NCI-H128 (cell line): ENCODE measurements at regions not wholly inside any gene's neighbourhood (a gene's known extent, or its start where the extent isn't known, plus 50 kb on each side); places are given as distances from the start of the nearest gene placed in this dataset.
"Not testable (repeated sequence)": the region's sequence is repeated elsewhere in the genome, so short reads cannot be mapped to it uniquely, and the experiment has no call there.

Experiments used
- DNase-seq: peaks from one replicate; lab custom pipeline; 2025; ENCODE audit not compliant: unreplicated experiment; lab: John Stamatoyannopoulos, UW

DNA sequence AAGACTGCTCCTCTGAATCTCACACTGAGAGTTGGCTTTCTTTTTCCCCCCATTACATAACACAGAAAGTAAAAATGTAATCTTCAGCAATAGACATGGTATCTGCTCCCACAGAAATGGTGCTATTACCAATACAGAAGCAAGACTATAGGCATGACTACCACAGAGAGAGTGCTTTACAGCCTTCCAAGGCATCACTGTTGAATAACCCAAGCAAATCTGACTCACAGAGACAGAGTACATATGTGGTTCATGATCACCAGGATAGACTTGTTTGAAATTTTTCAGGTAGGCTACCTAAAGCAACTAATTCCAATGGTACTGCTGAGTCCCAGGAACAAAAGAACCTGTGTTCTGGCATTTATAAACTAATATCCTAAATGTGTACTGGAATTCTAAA is 1373.4 kb upstream of the C9orf72 start:
- no peak for DNase-seq

DNA sequence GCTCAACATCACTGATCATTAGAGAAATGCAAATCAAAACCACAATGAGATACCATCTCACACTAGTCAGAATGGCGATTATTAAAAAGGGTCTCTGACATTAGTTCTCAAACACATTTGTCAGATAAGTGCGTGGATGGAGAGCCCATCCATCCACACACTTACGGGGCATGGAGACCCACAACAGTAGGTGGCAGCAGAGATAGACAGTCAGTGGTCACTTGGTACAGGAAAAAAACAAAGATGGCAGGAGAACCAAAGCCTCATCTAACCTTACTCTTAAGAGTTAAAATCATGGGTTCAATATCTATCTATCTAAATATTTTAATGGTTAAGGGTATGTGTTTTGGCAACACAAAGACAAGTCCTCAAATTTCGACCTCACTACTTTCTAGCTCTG is 1378.7 kb upstream of the C9orf72 start:
- no peak for DNase-seq

DNA sequence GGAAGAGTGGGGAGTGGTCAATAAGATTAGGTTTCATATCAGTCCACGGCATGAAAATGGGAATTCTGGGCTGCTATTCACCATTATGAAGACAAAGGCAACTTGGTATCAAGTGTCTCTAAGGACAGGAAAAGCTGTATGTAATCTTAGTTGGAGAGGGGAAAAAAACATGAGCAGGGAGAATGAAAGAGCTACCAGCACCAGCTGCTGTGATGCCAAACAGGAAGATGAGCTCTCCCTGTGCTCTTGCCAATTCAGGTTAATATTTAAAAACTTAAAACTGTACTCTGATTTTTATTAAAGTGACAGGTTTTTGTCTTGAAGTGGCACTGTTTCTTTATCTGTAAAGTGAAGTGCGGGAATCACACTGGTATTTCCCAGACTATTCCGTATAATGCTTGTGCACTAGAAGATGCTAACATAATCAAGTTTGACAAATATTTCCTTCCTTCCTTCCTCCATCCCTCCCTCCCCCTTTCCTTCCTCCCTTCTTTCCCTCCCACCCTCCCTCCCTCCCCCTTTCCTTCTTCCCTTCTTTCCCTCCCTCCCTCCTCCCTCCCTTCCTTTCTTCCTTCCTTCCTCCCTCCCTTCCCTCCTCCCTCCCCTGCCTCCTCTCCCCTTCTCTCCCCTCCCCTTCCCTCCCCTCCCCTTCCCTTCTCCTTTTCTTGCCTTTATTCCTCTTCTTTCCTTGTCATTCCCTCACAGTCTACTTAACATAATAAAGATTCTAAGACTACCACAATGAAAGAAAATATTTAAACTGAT is 1383.0 kb upstream of the C9orf72 start:
- DNase-seq, result no peak

DNA sequence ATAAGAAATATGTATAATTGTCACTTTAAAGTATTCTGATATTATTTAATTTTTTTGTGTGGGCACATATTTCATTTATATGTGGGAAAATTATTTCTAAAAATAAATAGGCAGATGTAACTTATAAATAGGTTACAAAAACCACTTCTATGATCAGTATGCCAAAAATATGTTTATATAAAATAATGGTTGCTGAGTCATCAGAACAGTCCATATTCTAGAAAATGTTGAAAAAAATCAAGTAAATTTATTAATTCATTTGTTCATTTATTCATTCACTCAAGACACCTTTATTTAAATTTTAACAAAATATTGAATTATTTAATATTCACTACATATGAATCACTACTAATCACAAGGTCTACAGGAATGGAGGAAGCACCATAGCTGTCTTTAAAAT is 1387.3 kb upstream of the C9orf72 start:
- no peak for DNase-seq

DNA sequence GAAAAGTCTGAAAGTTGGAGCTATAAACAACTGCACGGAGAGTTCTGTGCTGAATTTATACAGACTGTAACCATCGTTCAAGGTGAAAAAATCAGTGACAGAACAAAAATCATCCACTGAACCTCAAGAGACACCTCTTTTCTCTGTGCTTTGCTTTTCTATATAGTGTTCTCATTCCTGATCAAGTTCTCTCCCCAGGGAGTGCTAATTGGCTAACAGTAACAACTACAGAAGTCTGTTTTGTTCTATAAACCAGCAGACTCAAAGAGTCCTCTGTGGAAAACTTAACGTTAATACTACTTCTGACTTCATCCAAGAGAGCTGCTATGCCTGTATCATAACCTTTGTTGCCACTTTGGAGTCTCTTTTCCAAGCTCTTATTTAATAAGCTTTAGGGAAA is 1388.3 kb upstream of the C9orf72 start:
- no peak for DNase-seq

DNA sequence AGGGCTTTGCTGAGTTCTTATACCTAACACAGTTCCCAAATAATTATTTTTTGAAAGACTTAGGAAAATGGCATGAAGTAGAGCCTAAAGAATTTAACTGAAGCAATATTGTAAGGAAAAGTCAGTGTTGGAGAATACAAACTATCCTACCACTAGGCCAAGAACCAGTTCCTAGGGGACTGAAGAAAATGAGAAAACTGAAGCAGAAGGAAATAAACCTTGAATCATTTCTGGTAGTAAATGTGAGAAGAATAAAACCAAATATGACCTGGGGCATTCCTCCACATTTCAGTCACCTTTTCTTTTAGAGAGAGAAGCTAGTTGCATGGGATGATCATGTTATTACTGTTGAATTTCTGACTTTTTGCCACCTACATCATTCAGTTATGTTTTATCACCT is 1393.9 kb upstream of the C9orf72 start:
- no peak for DNase-seq

DNA sequence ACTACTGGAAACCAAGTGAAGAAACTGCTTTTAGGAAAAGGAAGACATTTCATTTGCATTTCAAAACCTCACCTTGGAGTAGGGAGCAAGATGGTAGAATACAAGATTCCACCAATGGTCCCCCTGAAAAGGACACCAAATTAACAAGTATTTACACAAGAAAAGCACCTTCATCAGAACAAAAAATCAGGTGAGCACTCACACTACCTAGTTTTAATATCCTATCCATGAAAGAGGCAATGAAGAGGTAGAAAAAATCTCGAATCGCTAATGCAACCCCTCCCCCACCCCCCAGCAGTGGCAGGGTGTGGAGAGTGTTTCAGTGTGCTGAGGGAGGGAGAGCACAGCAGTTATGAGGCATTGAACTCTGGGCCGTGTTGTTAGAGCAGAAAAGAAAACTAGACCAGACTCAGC is 1397.0 kb upstream of the C9orf72 start:
- no peak for DNase-seq

DNA sequence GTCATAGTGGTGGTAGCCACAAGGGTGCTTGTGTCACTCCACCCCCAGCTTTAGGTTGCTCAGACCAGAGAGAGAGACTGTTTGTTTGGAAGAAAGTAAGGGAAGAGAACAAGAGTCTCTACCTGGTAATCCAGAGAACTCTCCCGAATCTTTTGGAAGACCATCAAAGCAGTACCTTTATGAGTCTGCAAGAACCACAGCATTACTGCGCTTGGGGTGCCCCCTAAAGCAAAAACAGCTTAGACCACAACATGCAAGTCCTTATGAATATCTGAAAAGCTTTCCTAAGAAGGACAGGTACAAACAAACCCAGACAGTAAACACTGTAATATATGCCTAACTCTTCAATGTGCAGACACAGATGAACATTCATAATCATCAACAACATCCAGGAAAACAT is 1398.6 kb upstream of the C9orf72 start:
- no peak for DNase-seq

DNA sequence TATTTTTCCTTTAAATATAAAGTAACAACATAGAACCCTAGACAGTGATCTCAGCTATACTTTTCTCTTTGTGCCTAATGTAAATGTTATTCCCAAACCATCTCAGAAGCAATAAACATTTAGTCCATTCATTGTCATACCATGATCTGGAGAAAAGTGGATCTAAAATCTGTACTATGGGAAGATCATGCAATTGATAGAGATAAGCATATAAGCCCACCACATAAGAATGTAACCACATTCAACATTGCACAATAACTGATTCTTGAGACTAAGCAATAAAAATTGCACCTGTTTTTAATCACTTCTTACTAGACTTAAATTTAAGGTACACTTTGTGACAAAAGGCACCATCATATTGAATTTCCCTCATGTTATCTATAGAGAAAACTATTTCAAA is 1403.0 kb upstream of the C9orf72 start:
- DNase-seq, result no peak

DNA sequence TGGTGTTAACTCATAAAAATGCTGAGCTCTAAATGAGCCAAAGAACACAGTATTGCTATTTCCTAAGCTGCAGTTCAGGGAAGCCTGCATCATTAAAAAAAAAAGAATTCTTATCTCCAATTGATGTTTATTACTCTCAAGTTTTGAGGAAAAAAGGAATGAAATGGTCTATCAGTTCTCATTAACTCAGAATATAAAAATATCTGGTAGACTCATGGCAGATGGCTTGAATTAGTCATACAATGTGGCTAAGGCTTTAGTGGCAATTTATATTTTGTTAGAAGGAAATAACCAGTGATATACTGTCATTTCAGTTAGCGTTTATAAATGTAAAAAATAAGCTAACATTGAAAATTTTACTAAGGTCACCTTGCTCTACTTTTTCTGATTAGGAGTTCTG is 1403.4 kb upstream of the C9orf72 start:
- no peak for DNase-seq

DNA sequence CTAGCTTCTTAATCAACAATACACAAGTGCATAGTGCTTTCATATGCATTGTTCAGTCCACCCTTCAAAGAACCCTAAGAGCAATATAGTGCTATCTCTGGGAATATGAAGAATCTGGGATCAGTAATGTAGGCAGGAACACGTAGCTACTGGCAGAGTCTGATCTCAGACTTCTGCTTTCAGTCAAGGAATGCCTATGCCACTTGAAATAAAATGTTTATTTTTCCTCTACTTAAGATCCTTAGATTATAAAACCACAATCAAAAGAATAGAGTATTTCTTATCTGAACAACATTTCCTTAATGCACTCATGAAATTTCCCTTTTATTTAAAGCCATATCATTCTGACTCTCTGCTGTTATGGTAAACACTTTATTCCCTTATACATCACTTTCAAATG is 1407.8 kb upstream of the C9orf72 start:
- DNase-seq, result no peak

DNA sequence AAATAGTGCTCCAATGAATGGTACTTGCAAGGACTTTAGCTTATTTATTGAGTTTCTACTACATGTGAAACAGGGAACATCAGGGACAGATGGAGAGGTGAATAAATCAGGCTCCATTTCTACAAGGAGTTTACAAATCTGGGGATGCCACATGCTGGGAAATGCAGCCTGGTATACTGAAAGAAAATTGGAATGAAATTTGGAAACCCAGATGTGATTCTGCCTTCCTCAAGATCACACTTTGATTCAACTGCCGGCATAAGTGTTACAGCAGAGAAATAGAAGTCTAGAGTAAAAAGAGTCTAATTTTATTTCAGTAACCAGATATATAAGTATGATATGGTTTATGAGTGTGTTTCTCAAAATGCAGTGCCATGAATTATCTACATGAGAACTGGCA is 1408.4 kb upstream of the C9orf72 start:
- DNase-seq, result no peak

DNA sequence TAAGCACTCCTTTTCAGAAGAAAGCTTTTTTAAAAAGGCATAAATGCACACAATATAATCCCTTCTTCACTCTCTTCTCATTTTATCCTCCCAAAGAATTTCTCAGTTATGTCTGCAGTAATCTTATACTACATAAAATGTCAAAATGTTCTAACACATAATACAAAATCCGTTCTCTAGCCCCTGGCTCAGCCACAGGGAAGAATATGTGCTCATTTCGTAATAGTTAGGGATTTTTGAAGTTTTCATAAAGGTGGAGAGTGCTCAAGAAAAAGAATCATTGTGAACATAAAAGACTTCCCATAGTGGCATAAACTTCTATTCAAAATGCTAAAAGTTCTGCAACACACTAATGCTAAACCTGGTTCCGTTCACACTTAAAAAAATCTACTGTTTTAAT is 1410.7 kb upstream of the C9orf72 start:
- DNase-seq, result no peak

DNA sequence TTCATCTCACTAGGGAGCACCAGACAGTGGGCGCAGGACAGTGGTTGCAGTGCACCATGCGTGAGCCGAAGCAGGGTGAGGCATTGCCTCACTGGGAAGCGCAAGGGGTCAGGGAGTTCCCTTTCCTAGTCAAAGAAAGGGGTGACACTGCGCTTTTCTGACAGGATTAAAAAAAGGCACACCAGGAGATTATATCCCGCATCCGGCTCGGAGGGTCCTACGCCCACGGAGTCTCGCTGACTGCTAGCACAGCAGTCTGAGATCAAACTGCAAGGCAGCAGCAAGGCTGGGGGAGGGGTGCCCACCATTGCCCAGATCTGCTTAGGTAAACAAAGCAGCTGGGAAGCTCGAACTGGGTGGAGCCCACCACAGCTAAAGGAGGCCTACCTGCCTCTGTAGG is 1416.7 kb upstream of the C9orf72 start:
- DNase-seq, result not testable (repeated sequence)

DNA sequence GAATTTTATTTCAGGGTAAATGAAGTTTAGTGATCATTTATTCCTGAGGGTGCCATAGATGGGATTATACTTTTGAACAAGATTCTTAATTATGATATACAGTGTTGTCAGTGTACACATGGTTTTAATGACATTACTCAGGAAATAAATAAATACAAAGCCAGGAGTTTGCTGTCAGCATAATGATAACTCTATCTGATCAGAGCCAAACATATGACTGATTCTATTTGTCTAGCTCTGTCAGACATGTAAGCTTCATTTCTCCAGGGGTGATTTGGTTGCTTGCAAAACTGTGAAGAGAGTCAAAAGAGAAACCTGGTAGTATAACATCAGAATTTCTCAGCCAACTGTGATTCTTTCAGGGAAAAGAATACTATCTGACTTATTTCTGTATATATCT is 1425.8 kb upstream of the C9orf72 start:
- DNase-seq, result no peak

DNA sequence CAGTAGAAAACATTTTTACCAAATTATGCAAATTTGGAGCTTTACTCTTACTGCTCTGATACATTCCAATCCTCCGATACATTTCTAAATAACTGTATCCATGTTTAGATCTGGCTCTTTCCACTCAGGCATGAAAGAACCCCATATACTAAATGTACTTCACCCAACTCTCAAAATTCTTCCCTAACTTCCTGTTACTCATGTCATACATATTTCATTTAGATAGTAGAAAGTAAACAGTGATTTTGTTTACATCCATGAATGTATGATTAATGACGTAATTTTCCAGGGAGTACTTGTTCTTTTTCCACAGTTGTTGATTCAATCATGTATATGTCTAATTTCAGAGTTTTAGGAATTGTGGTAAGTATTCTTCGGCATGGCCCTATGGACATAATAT is 1426.5 kb upstream of the C9orf72 start:
- no peak for DNase-seq

DNA sequence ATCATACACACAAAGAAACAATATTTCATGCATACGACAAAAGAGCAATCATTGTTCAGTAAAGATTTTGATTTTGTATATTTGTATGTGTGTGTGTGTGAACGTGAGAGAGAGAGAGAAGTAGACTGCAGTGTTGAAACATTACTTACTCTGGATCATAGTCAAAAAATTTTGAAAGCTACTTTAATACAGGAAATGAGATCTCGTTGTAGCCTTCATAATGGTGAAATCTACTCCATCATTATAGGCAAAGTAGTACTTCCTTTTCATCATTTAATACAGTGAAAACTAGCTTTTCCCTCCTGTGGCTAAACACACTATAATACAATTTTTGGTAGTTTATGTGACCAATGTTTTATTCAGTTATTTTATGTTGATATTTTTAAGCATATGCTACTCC is 1427.7 kb upstream of the C9orf72 start:
- no peak for DNase-seq

DNA sequence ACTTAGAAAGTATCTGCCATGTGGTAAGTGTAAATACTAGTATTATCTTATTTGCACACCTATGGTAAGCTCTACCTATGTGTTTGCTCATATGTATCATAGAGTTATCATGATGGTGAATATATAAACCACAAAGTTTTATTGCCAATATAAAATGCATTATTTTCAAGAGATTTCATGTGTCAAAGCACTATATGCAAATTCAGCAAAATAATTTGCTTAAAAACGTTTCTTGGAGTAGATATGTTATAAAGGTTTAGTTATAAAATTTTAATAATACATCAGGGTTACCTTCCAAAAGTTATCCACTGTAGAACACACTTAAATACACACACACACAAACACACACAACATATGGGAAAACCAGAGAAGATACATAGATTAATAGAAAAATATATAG is 1431.7 kb upstream of the C9orf72 start:
- DNase-seq, result no peak

DNA sequence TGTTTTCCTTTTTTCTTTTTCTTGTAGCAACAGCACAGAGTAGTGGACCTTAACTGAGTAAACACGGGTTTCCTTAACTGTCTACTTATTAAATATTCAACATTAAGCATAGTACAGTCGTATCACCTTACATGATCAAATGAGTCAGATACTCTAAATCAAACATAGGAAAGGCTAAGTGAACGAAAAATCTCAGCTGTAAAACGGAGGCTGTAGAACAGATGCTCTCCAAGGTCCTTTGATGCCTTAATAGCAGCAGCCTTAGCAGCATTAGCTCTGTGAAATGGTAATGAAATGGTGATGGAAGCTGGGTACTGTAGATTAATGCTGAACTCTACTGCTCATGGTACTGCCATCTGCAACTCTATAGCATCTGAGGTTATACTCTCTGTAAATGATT is 1433.3 kb upstream of the C9orf72 start:
- DNase-seq, result no peak

DNA sequence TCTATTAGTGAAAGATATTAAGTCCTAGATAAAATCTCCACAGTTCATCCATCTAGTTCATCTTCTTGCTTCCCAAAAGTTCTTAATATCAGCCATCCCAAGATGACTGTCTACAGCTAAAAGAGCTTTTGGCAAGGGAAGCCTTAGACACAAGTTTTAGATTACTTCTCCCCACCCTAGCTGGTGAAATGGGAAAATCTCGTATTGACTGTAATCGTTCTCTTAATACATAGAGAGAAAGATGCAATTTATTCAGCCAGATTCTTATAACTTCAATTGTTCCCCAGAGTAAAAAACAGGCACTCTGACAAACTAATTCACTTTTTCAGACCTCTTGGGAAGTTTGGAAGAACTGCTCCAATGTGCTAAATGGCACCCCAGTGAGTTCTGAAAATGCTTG is 1439.6 kb upstream of the C9orf72 start:
- no peak for DNase-seq

DNA sequence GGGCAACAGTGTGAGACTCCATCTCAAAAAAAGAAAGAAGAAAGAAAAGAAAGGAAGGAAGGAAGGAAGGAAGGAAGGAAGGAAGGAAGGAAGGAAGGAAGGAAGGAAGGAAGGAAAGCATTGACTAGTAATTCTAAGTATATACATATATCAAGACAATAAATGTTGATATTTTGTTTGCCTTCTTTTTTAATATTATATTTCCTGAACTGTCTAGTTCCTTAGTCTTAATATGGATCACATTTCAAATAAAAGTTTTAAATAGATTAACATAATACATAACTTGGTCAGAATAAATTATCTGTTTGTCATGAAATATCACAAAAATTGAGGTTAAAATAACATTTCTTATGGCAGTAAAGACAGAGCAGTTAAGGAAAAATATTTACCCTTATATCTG is 1448.4 kb upstream of the C9orf72 start:
- no peak for DNase-seq

DNA sequence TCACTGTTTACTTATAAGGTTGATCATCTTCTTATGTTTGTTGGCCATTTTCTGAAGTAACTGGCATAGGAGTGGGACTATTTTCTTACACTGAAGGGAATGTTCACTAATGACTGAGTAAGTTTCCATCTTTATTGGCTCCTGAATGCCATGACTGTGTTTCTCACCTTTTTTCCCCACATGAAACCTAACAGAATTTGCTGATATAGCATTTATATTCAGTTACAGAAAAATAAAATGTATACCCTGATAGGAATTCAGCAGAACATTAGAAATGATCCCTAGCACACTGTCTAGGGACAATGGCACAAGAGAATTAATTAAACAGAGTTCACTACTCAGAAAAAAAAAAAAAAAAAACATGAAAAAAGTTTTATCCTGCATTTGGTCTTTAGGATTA is 1465.1 kb upstream of the C9orf72 start:
- no peak for DNase-seq

DNA sequence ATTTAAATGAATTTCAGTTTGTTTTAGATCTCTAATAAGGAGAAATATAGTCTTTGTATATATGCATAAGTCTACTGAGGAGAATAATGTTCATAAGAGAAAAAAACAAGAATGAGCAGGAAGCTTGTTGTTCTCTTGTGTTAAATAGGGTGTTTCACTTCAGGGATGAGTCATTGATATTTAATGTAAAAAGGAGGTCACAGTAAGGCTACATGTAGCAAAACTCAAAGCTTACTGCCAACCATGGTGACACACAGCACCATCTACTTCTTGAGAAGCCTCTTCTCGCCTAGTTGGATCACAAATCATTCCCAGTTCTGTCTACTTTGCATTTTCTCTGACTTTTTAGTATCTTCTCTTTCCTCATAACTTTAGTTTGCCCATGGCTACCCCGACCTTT is 1466.0 kb upstream of the C9orf72 start:
- DNase-seq, result no peak

DNA sequence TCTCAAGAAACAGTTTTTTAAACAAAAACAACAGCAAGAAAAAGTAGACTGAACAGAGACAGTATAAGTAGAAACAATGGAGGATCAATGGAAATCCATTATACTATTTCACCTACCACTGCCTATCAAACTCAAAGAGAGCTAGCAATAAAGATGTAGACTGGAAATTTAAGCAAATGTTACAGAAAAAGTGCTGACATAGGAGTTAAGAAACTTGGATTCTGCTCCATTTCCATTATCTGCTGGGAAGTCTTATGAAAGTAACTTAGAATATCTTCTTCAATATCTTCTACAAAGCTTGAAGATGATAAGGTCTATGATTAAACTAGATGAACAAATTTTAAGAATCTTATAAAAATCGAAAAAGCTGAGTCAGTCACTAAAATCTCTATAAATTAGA is 1469.8 kb upstream of the C9orf72 start:
- DNase-seq, result no peak
